GM21717 (cell line): ENCODE measurements at regions not wholly inside any gene's neighbourhood (a gene's known extent, or its start where the extent isn't known, plus 50 kb on each side); places are given as distances from the start of the nearest gene placed in this dataset.
"Not testable (repeated sequence)": the region's sequence is repeated elsewhere in the genome, so short reads cannot be mapped to it uniquely, and the experiment has no call there.

ENCODE experiments used
- ATAC-seq: cut with Tn5 transposase; IDR thresholded peaks from one replicate; pipeline ENCODE4 v1.9.1; 2021; ENCODE audit warnings: mild to moderate bottlenecking, moderate library complexity; ENCODE audit not compliant: unreplicated experiment

DNA sequence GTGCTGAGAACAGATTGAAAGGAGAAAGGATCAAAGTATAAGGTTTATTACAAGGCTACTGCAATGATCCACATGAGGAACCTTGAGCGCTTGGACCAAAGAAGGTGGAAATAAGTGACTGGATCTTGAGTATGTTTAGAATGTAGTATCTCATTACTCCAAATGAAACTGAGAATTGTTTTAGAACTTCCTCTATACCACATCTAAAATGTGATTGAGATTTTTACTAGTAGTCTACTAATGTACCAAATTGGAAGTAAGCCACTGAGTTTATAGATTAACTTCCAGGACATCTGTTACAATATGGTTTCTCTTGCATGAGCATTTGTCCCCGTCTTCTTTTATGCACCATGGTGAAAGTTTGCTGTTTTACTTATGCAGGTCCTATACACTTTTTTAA, 300.5 kb downstream of the SUCLG1 start:
- no peak for ATAC-seq

DNA sequence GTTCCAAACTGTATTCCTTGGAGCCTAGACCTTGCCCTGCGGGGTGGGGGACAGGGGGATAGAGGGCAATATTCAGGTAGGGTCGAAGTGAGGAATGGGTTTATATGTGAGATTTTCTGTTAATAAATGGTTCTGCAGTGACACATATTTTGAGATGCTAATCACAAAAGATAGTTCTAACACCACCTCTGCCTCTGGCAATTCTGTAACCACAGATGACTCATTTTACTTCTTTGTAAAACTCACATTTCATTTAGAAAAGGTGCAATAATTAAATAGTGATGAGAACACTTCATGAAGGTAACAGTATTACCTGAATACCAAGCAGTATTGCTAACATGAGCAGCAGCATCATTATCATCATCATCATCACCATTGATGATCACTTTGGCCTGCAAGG, 306.6 kb downstream of the SUCLG1 start:
- ATAC-seq = no peak

DNA sequence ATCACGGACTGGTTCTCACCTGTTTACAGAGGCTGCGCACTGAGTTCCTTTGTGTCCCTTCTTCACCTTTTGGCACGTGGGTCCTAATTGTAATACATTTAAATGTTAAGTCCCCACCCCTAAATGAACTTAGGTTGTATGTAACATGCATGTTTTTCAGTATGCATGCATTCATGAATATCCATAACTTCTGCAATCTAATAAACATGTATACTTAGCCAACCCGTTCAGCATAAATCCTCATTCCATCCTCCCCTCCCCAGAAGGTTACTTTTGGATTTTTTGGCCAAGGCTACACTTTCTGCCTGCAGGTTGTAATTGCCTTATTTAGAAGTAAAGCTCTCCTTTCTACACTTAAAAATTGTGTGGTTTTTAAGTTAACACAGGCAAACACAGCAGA, 314.7 kb downstream of the SUCLG1 start:
- ATAC-seq = no peak

GRCh38 chr2:84137034-84137433, 322.0 kb downstream of the SUCLG1 start:
- no peak for ATAC-seq

DNA sequence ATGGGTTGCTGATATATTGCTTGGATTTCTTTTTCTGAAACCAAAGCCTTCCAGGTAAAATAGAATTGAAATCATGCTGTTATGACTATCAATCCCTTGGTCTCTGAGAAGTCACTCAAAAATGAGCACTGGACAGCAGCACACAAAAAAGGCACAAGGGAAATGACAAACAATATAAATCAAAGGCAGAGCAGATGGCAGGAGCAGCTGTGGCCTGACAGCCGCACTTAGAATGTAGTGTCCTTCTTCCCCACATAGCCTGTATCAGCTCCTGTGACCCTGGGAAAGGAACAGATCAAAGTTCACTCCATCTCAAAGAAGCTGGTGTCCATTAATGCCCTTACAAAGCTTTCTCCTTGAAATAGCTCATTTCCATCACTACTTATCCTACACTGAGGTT, 326.7 kb downstream of the SUCLG1 start:
- ATAC-seq = no peak

DNA sequence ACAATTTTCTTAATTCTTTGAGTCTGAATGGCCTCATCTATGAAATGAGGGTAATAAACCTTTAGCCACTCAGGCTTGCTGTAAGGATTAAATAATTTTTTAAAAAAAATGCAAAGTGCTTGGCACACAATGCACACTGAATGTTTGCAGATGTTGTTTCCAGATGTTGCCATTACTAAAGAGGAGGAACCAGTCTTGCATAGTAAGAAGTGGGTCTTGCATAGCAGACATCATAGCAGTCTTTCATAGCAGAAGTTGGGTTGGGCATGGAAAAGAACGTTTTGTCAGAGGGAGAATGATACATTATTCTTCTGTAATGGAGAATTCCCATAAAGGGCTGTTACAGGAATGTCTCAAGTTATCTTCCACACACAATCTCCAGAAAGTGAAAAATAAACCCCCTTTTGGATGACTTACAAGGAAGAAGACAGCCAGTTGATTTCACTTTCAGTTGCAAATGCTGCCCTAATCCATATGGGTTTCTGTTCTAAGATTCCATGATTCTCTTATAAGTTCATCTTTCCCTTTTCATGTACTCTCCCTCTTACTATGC, 327.7 kb downstream of the SUCLG1 start:
- no peak for ATAC-seq

GRCh38 chr2:84129018-84129417, 330.1 kb downstream of the SUCLG1 start:
- ATAC-seq = no peak

DNA sequence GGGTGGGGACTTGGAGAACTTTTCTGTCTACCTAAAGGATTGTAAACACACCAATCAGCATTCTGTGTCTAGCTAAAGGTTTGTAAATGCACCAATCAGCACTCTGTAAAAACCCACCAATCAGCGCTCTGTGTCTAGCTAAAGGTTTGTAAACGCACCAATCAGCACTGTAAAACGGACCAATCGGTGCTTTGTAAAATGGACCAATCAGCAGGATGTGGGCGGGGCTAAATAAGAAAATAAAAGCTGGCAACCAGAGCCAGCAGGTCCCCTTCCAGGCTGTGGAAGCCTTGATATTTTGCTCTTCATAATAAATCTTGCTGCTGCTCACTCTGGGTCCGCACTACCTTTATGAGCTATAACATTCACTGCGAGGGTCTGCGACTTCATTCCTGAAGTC, 331.3 kb downstream of the SUCLG1 start:
- not testable (repeated sequence) for ATAC-seq

GRCh38 chr2:84126530-84126929, 332.6 kb downstream of the SUCLG1 start:
- ATAC-seq = no peak

DNA sequence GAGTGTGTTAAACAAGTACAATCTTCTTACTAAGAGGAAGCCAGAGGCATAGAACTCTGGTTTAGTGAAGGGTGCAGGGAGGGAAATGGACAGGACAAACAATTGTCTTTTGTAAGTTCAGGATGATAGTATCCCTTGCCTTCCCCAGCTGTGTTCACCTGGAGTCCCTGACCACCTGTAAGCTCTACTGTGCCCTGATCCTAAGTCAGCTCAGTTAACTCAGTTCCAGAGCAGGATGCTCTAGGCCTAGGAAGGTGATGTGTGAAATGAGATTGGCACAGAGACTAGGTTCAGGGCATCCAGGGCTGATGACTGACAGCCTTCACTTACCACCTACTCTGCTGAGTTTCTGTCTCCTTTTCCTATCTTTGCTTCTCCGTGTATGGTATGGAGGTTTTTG, 333.0 kb downstream of the SUCLG1 start:
- no peak for ATAC-seq

DNA sequence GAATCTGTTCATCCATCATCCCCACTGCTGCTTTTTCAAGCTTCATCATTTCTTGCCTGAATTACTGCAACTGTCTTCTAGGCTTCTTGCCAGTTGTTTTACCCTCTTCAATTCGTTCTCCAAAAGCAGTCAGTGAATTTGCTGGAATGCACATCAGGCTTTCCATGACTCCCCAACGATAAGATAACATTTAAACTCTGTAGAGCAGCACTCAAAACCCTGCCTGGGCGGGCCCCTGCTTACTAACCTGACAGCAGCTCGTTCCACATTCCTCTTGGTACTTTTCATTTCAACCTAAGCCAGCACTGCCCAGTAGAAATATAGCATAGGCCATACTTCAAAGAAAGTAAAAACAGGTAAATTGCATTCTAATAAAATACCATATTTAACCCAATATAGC, 342.9 kb downstream of the SUCLG1 start:
- no peak for ATAC-seq

- ATAC-seq = peak; percentile 79
Measured at GRCh38 chr2:84115173-84115857, 343.8 kb downstream of the SUCLG1 start.

- ATAC-seq = not testable (repeated sequence)
Measured at GRCh38 chr2:84103816-84104527, 355.1 kb downstream of the SUCLG1 start.

- no peak for ATAC-seq
Measured at GRCh38 chr2:84102274-84102673, 356.8 kb downstream of the SUCLG1 start.

DNA sequence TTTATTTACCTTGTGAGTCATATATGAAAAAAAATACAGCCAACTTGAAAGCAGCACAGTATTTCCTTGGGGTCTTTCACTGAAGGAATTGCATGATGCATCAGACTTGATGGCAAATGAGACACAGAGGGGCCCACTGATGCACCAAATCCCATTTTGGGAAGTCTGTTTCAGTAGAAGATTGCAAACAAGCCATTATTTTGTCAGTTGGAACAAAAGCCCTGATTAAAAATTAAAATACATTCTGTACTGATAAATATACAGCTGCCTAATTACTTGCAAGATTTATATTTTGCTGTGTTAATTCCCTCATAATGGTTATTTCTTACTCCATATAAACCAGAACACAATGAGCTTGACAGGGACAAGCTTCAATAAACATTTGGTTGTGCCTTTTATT, 370.4 kb downstream of the SUCLG1 start:
- ATAC-seq = no peak

DNA sequence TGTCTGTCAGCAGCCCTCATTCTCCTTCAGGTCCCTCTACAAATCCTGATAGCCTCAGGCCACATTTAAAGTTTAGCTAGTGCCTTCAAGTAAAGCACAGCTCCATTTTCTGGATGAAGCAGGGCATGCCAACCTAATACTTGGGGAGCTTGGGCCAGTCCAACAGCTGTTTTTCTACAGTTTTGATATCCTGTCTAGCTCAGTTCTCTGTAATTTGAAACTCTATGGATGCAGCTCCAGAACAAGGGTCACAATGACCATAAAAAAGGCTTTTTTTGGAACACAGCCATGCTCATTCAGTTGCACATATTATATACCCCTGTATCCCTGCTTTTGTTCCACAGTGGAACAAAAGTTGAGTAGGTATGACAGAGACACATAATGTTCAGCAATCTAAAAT, 373.5 kb downstream of the SUCLG1 start:
- no peak for ATAC-seq

DNA sequence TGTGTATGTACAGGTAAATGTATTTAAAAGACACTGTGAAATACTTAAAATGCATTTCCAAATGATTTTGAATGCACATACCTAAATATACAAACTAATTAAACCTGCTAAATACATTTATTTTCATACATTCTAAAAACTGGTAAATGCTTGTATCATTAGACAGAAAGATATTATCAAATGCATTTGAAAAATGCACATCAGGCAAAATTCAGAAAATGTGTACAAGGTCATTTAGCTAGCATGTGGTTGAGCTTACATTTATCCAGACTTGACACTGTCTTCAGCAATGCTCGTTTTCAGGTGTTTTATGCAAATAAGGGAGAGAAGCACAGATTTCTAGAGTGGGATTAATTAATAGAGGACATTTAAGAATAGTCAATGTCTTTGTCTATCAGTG, 374.2 kb downstream of the SUCLG1 start:
- no peak for ATAC-seq

DNA sequence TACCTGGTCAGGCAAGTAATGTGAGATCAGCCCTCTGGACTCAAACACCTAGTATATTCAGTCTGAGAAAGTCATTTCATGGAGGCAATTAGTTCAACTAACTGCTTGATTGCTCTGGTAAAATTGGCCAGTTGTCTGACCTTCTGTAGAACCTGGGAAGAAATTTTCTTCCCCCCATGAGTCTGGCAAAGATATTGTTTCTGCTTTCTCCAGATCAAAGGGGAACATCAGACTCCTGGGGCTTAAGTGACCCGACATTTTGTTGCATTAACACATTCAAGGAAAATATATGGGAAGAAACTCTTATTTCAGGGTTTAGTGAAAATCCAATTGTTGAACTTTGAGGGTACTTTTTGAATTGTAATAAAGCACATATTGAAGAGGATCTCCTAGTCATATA, 375.1 kb downstream of the SUCLG1 start:
- ATAC-seq = no peak

DNA sequence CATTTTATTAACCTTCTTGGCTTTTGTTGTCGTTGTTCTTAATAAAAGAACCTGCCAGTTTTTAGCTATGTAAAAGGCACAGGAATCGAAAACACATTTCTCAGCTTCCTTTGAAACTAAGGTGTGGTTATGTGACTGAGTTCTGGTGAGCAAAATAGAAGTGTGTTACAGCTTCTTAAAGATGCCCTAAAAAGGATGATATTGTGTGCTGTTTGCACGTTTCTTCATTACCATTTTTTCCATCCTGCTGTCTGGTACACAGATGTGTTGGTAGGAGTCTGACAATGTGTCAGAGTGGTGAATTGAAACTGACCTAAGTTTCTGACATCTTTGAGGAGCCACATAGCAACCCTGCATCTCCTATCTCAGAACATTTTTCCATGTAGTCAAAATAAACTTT, 380.6 kb downstream of the SUCLG1 start:
- ATAC-seq = no peak

DNA sequence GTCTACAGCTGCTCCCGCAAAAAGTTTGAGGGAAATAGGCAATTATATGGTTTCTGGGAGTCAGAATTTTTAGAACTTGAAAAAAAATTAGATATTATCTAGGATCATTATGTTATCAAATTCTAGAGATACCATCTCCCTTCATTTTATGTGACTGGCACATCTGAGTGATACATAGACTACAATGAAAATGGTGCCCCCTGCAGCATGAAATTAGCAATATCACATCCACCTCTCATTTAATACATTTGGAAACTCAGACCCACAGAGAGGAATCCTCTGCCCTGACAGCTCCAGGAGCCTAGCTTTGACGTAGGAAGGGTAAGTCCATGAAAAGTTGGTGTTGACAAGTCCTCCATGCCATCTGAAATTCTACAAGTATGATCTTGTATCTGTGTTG, 381.6 kb downstream of the SUCLG1 start:
- no peak for ATAC-seq

- no peak for ATAC-seq
Measured at GRCh38 chr2:84071050-84071449, 388.0 kb downstream of the SUCLG1 start.

GRCh38 chr2:84065857-84066256, 393.2 kb downstream of the SUCLG1 start:
- ATAC-seq = no peak
